DMS 273 (cell line): ENCODE measurements at regions not wholly inside any gene's neighbourhood (a gene's known extent, or its start where the extent isn't known, plus 50 kb on each side); places are given as distances from the start of the nearest gene placed in this dataset.
"Not testable (repeated sequence)": the region's sequence is repeated elsewhere in the genome, so short reads cannot be mapped to it uniquely, and the experiment has no call there.

Experiments used
- DNase-seq: peaks from one replicate; lab custom pipeline; 2025; ENCODE audit not compliant: unreplicated experiment; lab: John Stamatoyannopoulos, UW

DNA sequence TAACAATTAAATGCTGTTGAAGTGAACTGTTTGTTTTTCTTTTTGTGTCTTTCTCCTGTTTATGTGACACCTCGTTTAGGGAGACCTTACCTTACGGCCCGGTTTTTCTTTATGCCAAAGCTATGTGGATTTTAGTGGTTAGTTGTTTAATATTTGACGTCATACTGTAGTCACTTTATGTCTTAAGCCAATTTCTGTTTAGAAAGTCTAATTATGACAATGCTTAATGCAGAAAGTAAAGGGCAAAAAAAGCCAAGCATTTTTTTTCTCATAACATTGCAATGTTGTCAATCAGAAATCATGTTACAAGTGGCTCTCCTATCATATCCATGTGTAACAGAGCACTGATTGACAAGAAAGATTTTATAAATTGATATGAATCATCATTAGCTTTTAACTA, 442.5 kb upstream of the ARRDC3 start:
- DNase-seq, result no peak

DNA sequence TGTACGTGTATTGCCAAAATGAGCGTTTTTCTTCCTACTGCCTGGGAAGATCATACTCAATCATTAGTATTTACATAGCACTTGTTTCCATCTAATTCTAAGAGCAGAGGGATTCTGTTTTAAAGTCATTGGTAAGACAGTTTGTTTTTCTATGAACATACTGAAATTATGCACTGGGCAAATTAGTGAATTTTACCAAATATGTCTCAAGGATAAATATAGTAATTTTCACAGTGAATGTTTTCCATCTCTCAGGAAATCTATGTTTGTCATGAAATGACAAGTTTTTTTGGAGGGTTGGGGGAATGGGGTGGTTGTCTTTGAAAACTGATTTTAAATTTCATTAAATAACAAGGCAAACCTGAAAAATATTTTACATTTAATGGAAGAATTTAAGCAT, 441.3 kb upstream of the ARRDC3 start:
- DNase-seq, result no peak

DNA sequence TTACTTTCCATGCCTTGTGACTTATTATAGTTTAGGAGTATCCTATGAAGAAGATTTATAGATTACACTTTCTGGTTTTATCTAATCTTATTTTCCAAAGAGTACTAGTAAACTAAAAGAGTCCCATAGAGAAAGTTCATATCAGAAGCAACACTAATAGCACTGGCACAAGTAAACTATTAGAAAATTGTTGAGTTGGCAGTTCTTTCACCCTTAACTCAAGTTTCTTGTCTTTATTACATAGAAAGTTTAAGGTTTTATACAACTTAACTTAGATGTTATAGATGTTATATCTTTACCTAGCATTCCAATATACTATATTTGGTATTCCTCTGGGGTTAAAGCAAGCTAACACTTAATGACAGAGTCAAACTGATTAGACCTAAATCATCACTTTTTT, 437.8 kb upstream of the ARRDC3 start:
- no peak for DNase-seq

DNA sequence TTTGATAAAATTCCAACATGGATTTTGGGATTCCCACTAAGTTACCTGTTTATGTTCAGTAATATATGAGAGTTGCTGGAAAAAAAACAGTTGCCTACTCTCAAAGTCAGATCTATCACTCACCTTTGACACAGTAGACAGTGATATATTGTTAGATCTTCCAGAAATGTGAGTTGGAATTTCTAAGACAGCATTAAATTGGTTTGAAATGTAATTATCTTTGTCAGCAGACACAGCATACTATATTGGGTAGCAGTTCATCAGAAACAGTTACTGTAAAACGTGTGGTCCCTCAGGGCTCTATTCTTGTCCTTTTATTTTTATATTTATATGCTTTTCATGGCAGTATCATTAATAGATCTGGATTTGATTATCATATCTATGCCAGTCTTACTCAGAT, 433.6 kb upstream of the ARRDC3 start:
- DNase-seq, result no peak

DNA sequence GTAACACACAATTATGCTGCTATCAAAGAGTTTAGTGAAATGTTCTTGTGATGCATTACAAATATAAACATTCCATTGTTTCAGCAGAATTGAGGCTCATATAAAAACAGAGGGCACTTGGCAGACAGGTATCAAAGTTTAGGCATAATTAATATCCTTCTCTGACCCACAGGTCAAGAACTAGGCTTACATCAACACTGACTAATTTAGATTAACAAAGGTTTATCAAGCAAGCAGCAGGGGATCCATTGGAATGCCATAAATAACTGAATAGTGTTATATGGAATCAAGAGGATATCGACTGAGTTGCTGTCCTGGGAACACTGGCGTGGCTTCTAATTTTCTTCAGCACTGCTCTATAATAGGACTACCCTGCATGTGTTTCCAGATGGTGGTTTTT, 414.5 kb upstream of the ARRDC3 start:
- DNase-seq, result no peak

DNA sequence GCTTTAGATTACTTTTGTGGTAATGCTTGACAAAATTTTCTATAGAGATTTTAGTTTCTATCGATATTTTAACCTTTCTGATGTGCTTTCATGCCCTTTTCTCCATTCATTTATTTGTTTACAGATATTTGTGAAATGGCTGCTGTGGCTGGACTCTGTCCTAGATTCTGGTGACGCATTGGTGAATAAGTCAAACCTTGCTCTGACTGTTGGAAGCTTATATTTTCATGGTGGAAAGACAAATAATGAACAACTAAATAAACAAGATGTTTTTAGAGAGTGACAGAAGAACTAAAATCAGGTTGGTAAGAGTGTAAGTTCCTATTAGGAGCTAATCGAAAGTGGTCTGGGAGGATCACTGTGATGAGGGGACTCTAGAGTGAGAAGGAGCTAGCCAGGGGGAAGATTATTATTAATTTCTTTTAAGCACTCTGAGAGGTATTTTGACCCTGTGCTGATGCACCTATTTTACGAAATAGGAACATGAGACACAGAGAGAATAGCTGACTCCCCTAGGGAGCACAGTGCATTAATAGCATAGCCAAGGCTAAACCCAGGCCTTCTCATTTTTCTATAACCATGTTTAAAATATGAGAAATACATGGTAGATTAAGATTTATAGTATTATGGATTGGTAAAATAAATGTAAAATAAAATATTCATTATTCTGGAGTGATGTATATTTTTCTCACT, 411.9 kb upstream of the ARRDC3 start:
- DNase-seq, result no peak

DNA sequence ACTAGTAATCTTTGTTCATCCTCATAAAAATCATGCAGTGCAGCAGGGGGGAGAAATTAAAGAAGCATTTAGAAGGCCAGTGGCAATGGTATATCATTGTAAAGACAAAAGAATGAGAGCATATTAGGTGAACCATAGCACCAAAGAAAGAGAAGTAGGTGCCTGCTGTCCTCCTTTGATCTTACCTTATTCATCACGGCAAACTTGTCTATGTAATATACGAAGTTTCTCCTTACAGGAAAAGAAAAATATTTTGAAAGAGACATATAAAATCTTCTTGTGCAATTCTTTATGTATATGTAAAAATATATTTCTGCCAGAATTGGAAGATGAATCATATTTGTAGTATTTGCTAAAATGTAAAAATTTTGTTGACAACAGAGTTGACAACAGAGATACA, 411.3 kb upstream of the ARRDC3 start:
- DNase-seq, result no peak

DNA sequence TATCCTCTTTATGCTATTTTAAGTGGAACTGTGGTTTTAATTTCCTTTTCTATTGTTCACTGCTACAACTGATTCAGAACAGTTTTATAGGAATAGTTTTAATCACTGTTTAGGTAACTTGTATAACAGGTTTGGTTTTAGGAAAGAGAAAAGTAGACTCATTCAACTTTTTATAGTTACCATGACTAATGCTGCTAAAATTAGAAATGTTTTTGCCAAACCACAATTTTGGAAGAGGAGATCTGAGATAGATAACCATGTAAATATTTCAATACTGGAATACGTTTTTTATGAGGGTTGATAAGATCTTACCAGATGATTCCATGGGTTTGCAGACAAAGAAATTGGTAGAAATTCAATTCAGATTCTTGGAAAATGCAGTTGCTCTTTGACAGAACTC, 404.6 kb upstream of the ARRDC3 start:
- no peak for DNase-seq

DNA sequence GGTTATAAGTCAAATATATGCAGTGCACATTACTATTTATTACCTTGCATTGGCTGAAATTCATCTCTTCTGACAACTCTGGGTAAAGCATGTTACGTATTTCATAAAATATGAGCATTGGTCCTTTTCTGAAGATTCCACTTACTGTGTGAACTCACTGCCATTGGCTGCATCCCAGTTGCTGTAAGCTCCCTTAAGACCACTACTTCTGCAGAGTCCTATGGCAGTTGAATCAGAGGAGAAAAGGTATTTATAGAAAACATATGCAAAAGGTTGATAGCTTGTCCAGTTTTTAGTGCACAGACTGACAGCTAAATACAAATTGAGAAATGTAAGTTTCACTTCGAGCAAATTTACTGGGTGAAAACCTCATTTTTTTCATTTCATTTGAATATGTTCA, 394.6 kb upstream of the ARRDC3 start:
- no peak for DNase-seq

DNA sequence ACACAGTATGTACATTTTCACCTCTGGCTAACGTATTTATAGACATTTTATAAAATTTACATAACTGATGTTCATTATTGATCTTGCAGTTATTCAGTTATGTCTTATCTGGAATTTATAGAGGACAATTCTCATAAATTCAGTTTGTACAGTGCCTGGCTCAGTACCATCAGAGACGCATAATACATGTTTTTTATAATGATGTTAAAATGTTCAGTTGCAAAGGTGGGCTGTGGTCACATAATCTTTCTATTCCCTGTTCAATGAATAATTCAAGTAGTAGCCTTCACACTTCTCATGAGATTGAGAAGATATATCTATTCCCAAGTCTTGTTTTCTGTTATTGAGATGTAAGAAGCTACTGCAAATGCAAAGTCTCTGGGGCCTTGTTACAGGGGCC, 393.1 kb upstream of the ARRDC3 start:
- DNase-seq, result no peak

DNA sequence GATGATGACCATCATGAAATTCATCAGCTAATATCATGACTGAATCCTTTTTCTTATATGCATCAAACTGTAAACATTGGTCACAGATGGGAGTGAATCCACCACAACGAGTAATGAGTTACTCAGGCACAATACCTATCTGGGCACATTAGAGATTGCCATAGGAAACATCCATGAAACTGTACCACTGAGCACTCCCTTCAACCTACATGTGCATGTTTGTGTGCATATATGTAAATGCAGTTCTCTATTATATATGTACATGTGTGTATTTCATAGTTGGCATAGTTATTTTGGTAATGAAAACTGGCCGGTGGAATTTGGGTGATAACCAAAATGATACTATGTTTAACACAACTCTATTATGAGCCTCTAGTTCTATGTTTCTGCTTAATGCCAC, 387.3 kb upstream of the ARRDC3 start:
- DNase-seq, result no peak

DNA sequence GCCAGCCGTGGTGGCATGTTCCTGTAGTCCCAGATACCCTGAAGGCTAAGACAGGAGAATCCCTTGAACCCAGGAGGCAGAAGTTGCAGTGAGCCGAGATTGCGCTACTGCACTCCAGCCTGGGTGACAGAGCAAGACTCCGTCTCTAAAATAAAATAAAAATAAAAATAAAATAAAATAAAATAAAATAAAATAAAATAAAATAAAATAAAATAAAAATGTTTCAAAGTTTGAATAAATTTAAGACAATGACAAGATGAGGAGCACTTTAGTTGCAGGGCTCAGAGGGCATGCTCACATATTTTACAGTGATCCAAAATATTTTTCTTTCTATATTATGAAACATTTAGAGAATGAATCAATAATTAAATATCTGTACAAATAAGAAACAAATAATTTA, 374.3 kb upstream of the ARRDC3 start:
- not testable (repeated sequence) for DNase-seq

DNA sequence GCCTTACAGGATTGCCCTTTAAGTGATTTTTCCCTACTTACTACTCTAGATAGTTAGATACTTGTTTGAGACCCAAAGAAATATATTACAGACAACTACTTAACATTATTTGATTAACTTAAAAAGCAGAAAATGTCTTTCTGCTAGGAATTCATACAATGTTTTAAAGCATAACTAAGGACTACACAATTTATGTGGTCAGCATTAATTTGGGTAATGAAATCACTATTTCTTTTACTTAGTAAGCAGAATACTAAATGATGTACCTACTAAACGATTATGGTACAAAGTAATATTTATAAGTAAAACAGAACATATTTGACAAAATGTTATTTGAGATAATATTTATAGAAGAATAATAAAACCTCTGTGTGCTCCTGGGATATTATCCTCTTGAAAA, 371.9 kb upstream of the ARRDC3 start:
- no peak for DNase-seq

DNA sequence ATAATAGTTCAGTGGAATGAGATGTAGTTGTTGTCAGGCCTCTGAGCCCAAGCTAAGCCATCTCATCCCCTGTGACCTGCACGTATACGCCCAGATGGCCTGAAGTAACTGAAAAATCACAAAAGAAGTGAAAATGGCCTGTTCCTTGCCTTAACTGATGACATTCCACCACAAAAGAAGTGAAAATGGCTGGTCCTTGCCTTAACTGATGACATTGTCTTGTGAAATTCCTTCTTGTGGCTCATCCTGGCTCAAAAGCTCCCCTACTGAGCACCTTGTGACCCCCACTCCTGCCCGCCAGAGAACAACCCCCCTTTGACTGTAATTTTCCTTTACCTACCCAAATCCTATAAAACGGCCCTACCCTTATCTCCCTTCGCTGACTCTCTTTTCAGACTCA, 361.4 kb upstream of the ARRDC3 start:
- DNase-seq, result not testable (repeated sequence)

DNA sequence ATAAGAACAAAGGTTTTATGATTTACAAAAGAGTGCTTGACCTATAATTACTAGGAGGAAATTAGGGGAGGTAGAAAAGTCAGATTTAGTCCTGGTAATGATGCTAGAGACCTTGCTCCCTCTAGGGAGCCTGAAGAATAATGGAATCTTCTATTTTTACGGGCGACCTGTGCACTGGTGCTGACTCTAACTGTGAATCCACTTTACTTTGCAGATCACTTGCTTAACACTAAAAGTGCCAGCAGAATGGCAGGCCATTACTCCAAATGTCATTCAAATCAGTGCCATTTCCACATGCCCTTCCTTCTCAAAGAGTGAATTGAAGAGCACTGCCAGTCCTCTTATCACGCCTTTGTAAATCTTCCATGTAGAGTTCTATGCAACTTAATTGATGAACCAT, 359.4 kb upstream of the ARRDC3 start:
- no peak for DNase-seq

DNA sequence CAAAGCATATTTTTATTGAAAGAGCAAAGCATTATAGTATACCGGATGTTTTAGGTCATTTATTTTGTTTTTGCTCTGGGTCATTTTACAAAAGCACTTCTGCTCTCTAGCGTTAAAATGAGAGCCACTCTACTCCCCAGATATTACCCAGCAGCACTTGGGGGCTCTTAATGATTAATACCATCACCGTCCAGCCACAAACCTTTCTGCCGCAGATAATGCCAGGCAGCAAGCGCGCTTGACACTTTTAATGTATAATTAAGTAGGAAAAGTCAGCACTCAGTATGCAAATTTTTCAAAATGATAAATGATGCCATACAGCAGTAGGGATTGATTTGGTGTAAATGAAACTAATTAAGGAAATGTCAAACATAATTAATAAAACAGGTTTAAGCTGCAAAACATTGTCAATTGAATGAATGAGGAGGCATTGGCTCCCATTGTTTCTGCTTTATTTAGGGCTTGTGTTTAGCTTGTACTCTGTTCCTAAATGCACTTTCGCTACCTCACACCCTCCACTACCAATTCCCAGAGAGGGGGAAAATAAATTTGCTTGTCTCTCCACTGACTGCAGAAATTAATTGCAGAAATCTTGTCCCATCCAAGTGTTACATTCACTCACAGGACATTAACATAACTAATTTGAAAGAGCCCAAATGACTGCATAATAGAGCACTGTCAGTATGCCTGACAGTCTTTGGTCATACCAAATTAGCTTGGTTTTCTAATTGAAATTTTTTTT, 358.8 kb upstream of the ARRDC3 start:
- DNase-seq, result no peak

DNA sequence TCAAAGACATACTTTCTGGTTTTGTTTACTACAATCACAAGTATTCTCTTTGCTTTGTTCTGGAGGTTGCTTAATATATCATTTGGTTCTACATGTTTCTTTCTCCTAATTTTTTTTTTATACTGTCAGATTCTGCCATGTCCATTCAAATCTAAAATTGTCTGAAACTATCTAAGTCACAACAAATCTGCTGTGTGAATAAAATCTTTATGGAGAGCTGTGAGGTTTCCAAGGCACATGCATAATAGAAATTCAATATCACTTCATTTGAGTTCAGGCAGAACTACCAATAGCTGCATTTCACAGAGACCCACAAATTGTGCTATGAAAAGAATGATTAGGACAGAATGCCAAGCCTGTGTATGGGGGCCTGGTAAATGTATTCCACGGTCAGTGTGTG, 346.9 kb upstream of the ARRDC3 start:
- DNase-seq, result no peak

DNA sequence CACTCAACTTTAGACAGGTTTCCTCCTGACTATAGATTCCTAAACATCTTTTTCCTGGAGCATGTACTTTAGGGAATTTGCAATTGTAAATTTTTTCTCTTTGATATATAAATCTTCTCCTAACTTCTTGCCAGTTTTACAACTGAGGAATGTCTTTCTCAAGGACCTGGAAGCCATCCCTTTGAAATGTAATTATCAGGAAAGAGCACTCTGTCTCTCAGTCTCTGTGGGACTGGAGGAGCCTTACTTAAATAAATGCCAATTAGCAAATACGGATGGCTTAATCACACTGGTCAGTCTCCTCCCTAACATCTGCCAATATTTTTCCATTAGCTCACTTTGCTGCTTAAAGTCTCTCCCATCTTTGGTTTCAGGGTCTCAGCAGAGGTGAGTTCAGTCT, 344.3 kb upstream of the ARRDC3 start:
- DNase-seq, result peak; percentile 62

DNA sequence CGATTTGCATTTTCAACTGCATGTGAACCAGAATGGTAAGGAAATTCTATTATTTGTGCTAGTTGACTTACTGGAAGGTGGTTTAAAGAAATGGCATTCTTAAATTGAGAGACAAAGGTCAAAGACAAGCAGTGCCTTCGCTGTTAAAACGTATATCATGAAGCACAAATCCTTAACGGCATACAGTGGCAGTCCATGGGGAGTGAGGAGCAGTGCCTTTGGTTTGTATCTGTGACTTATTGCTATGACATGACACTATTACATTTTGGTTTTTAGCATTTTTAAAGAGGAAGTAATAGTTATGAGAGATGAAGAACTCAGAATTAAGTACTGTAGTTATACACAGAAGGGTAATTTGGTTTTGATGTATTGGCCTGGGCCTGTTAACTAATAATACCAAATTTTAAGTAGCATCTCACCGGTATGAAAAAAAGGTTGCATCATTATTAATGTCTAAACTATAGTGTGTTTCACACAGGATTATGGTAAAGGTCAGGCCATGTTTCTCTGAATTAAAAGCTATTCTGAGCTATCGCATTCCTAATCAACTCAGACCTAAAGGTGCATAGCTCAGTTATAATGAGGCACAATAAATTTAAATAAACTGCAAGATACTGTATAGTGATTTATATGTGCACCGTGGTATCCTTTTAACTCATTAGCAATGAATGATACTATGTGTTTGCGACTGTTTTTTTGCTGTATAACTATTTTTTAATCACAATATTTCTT, 339.8 kb upstream of the ARRDC3 start:
- DNase-seq, result no peak

DNA sequence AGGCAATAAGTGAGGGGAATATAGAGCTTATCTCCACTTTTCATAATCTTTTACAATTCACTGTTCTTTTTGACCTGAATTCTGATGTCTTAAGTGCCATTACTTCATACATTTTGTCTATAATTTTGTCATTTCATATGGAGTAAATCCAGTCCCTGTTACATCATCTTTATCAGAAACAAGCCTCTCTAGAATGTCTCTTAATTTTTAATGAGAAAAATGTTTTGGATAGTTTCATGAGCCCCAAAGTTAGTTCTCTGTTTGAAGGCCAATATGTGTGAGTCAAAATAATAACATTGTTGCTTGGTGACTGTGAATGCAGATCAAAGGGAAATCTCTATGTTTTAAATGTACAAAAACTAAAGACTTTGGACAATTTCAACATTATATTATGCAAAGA, 329.6 kb upstream of the ARRDC3 start:
- DNase-seq, result no peak

DNA sequence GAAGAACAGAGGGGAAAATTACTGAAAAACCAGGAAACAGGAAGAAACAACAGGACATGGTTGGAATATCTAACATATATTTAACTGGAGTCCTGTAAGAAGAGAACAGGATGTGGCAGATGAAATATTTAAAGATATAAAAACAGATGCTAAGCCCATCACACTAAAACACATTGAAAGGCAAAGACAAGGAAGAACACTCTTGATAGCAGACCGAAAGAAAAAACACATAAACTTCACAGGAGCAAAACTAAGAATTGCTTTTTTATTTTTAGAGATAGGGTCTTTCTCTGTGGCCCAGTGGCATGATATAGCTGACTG, 324.4 kb upstream of the ARRDC3 start:
- DNase-seq, result no peak

DNA sequence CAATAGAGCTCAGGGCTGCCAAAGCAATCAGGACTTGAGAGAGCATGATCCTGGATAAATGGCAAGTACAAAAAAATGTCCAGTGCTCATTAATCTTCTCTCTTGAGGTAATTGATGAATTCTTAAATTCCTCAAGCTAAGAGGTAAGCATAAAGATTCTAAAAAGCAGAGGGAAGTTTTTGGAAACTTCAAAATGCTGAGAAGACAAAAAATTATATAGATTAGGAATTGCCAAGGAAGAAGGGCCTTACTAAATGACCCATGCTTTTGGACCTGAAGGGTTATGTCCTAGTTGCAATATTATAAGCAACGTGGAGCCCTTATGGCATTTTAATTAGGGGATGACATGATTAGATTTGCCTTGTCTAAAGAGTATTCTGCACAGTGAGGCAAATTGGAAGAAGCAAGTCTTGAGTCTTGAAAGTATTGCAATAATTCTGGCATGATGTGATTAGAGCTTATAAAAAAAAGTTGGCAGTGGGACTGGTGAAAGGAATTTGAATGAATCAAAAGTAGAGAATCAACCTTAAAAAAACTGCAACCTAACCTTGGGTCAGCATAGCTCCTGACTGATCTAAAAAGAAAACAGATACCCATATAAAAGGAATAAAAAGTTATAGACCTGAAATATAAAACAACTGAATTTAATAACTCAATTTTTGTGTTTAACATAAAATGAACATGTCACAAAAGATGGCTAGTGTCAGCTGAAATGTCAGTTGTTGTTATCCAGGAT, 323.8 kb upstream of the ARRDC3 start:
- no peak for DNase-seq
